PC-9 (cell line): ENCODE measurements at regions not wholly inside any gene's neighbourhood (a gene's known extent, or its start where the extent isn't known, plus 50 kb on each side); places are given as distances from the start of the nearest gene placed in this dataset.

ENCODE experiments used
- CTCF ChIP-seq: fragments of 200-600 bp; sonication (generic); conservative IDR thresholded peaks from 2 replicates; pipeline ENCODE4 v1.6.1; 2017; ENCODE audit warnings: mixed run types, antibody characterized with exemption, mild to moderate bottlenecking, moderate library complexity
- EZH2 ChIP-seq: fragments of 200-600 bp; sonication (generic); IDR thresholded peaks from 2 replicates; pipeline ENCODE4 v1.8.0; 2017; ENCODE audit warnings: antibody characterized with exemption, low read depth

- TF ChIP-seq CTCF: no peak
- TF ChIP-seq EZH2: no peak
Observed at GRCh38 chr20:6333110-6333509, 210.3 kb upstream of the FERMT1 start.
